ENCODE measurements at regions not wholly inside any gene's neighbourhood (a gene's known extent, or its start where the extent isn't known, plus 50 kb on each side); places are given as distances from the start of the nearest gene placed in this dataset.

DNA sequence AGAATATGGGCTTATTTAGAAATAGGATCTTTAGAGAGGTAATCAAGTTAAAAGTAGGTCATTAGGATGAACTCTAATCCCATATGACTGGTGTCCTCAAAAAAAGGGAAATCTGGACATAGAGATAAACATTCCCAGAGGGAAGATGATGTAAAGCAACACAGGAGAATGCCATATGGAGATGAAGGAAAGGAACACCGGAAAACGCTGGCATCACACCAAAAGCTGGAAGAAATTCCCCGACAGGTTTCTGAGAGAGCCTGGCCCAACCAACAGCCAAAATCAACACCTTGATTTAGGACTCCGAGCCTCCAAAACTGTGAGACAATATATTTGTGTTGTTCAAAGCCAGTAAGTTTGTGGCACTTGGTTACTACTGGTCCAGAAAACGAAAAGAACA lies 296.7 kb downstream of the DSEL start:
- TF ChIP-seq, protein P1, sequence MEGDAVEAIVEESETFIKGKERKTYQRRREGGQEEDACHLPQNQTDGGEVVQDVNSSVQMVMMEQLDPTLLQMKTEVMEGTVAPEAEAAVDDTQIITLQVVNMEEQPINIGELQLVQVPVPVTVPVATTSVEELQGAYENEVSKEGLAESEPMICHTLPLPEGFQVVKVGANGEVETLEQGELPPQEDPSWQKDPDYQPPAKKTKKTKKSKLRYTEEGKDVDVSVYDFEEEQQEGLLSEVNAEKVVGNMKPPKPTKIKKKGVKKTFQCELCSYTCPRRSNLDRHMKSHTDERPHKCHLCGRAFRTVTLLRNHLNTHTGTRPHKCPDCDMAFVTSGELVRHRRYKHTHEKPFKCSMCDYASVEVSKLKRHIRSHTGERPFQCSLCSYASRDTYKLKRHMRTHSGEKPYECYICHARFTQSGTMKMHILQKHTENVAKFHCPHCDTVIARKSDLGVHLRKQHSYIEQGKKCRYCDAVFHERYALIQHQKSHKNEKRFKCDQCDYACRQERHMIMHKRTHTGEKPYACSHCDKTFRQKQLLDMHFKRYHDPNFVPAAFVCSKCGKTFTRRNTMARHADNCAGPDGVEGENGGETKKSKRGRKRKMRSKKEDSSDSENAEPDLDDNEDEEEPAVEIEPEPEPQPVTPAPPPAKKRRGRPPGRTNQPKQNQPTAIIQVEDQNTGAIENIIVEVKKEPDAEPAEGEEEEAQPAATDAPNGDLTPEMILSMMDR (IDR thresholded peaks at IDR 0.05) = no peak
- no peak for TF ChIP-seq POLR2A (IDR thresholded peaks at IDR 0.05)

Data from lower leg skin (tissue), 3 donors.